ENCODE measurements at regions not wholly inside any gene's neighbourhood (a gene's known extent, or its start where the extent isn't known, plus 50 kb on each side); places are given as distances from the start of the nearest gene placed in this dataset.

- no peak overlapping the region for H3K4me3 ChIP-seq
- intact Hi-C loops (cut with DNase I) = no loop called here
- TF ChIP-seq POLR2AphosphoS5 (IDR thresholded peaks at IDR 0.05) (no peak), EP300 (IDR thresholded peaks at IDR 0.05) (no peak), CTCF (IDR thresholded peaks at IDR 0.05) (no peak), POLR2A (IDR thresholded peaks at IDR 0.05) (no peak)
Measured at GRCh38 chr16:76194616-76195015, 82.6 kb upstream of the CNTNAP4 start.

GRCh38 chr16:76195056-76195455 lies 82.1 kb upstream of the CNTNAP4 start:
- no peak overlapping the region for H3K4me3 ChIP-seq
- DNase-seq = no peak
- WGBS, 2 donors = 75 to 77% methylated on average over 3 of the region's 3 CpGs
- H3K27me3 ChIP-seq = no peaks in the 10 kb centered on the region
- no peak for TF ChIP-seq CTCF (IDR thresholded peaks at IDR 0.05)
- TF ChIP-seq POLR2A (IDR thresholded peaks at IDR 0.05) = no peak
- no peak for TF ChIP-seq POLR2AphosphoS5 (IDR thresholded peaks at IDR 0.05)
- no peak for TF ChIP-seq EP300 (IDR thresholded peaks at IDR 0.05)
- no peaks in the 10 kb centered on the region for H3K36me3 ChIP-seq
- H3K4me1 ChIP-seq = no peaks in the 10 kb centered on the region
- H3K27ac ChIP-seq = peak overlapping the region in 3 of 4 donors; percentile 39 to 48 (median 48)
- intact Hi-C loops (cut with DNase I) = no loop called here
- no peaks in the 10 kb centered on the region for H3K9me3 ChIP-seq

More at GRCh38 chr16:76194616-76195015, 82.6 kb upstream of the CNTNAP4 start:
- H3K27me3 ChIP-seq = no peaks in the 10 kb centered on the region
- WGBS, 2 donors = 8 to 23% methylated on average over 2 of the region's 2 CpGs
- no peaks in the 10 kb centered on the region for H3K36me3 ChIP-seq
- no peaks in the 10 kb centered on the region for H3K4me1 ChIP-seq
- no peak for DNase-seq
- peak overlapping the region in 3 of 4 donors; percentile 39 to 48 (median 48) for H3K27ac ChIP-seq
- H3K9me3 ChIP-seq = no peaks in the 10 kb centered on the region

GRCh38 chr16:76195648-76196047 lies 81.6 kb upstream of the CNTNAP4 start:
- WGBS, 2 donors = 27 to 83% methylated on average over 2 of the region's 2 CpGs
- intact Hi-C loops (cut with DNase I) = no loop called here
- DNase-seq = no peak

GRCh38 chr16:76197900-76198299 lies 79.3 kb upstream of the CNTNAP4 start:
- intact Hi-C loops (cut with DNase I) = no loop called here
- no peak for TF ChIP-seq EP300 (IDR thresholded peaks at IDR 0.05)
- TF ChIP-seq CTCF (IDR thresholded peaks at IDR 0.05) = no peak
- no peak for TF ChIP-seq POLR2AphosphoS5 (IDR thresholded peaks at IDR 0.05)
- no peak for TF ChIP-seq POLR2A (IDR thresholded peaks at IDR 0.05)
- no peak for DNase-seq
- Histone ChIP-seq H3K4me1 (no peaks in the 10 kb centered on the region), H3K36me3 (no peaks in the 10 kb centered on the region), H3K4me3 (no peak overlapping the region), H3K27me3 (no peaks in the 10 kb centered on the region), H3K9me3 (no peaks in the 10 kb centered on the region), H3K27ac (no peak overlapping the region)
- WGBS, 2 donors = 78 to 85% methylated on average over 1 of the region's 1 CpG

More at GRCh38 chr16:76195648-76196047, 81.6 kb upstream of the CNTNAP4 start:
- Histone ChIP-seq H3K4me1 (no peaks in the 10 kb centered on the region), H3K36me3 (no peaks in the 10 kb centered on the region), H3K27me3 (no peaks in the 10 kb centered on the region), H3K27ac (no peak overlapping the region), H3K4me3 (no peak overlapping the region), H3K9me3 (no peaks in the 10 kb centered on the region)
- TF ChIP-seq EP300 (IDR thresholded peaks at IDR 0.05) (no peak), POLR2A (IDR thresholded peaks at IDR 0.05) (no peak), POLR2AphosphoS5 (IDR thresholded peaks at IDR 0.05) (no peak), CTCF (IDR thresholded peaks at IDR 0.05) (no peak)

- no peaks in the 10 kb centered on the region for H3K9me3 ChIP-seq
- 68 to 70% methylated on average over 4 of the region's 4 CpGs for WGBS, 2 donors
- intact Hi-C loops (cut with DNase I) = no loop called here
- H3K4me1 ChIP-seq = no peaks in the 10 kb centered on the region
- DNase-seq = no peak
- no peak overlapping the region for H3K27ac ChIP-seq
- H3K36me3 ChIP-seq = no peaks in the 10 kb centered on the region
- no peak for TF ChIP-seq CTCF (IDR thresholded peaks at IDR 0.05)
- no peaks in the 10 kb centered on the region for H3K27me3 ChIP-seq
- H3K4me3 ChIP-seq = no peak overlapping the region
Measured at GRCh38 chr16:76199681-76200220, 77.5 kb upstream of the CNTNAP4 start.

Measured in sigmoid colon (tissue), 6 donors.